Dendritic cell treated with granulocyte-macrophage colony-stimulating factor and Interleukin-4, amounts not matched to agents 40 ng/mL and 50 ng/mL, for 4 days (primary cell): ENCODE measurements at regions not wholly inside any gene's neighbourhood (a gene's known extent, or its start where the extent isn't known, plus 50 kb on each side); places are given as distances from the start of the nearest gene placed in this dataset.
"Not testable (repeated sequence)": the region's sequence is repeated elsewhere in the genome, so short reads cannot be mapped to it uniquely, and the experiment has no call there.

ENCODE experiments used
- H3K27ac Mint-ChIP-seq: one replicate; pipeline ENCODE4 v1.8.0; 2022; ENCODE audit warnings: mild to moderate bottlenecking, mixed read lengths
- H3K27me3 Mint-ChIP-seq: one replicate; pipeline ENCODE4 v1.8.0; 2022; ENCODE audit warnings: mild to moderate bottlenecking, mixed read lengths
- H3K36me3 Mint-ChIP-seq: one replicate; pipeline ENCODE4 v1.8.0; 2022; ENCODE audit warnings: low read depth, mixed read lengths
- H3K4me1 Mint-ChIP-seq: one replicate; pipeline ENCODE4 v1.8.0; 2022; ENCODE audit warnings: low read depth, mixed read lengths
- H3K4me3 Mint-ChIP-seq: one replicate; pipeline ENCODE4 v1.8.0; 2022; ENCODE audit warnings: mild to moderate bottlenecking, moderate library complexity, mixed read lengths
- H3K9me3 Mint-ChIP-seq: one replicate; pipeline ENCODE4 v1.8.0; 2022; ENCODE audit warnings: mixed read lengths
- intact Hi-C: fragments of 100-400 bp; cut with micrococcal nuclease; formaldehyde crosslinking; loops from one replicate; pipeline ENCODE4 v1.15.0; 2022

- intact Hi-C loops = no loop called here
Measured at GRCh38 chr3:145637105-145637504, 523.9 kb downstream of the PLOD2 start.

DNA sequence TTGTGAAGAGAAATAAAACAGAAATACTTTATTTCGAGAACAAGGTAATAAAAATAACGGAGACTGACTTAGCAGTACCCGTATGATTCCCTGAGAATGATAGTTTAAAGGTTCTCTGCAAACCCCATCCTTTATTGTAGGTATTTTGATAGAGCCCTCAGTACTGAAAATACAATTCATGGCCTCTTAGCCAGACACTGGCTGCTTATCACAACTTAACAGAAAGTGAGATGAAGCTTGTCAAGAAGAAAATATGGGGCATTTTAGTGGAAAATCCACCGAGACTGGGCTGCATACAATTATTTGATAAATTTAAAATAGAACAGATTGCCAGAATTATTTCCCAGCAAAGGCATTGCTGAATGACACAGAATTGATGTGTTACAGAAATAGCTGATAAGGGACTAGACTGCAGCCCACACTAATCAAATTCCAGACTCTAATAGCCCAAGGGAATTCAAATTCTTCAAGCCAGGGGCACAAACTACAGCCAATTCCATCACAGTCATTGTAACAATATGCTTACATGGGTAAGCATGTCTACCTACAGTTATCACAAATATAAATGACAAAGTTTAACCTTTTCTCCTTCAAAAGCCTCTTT lies 521.9 kb downstream of the PLOD2 start:
- Mint-ChIP-seq H3K4me1 (no peaks in the 10 kb centered on the region), H3K4me3 (no peak overlapping the region), H3K9me3 (peaks cover 32% of the 10 kb centered on the region), H3K27ac (no peak overlapping the region), H3K36me3 (no peaks in the 10 kb centered on the region), H3K27me3 (no peaks in the 10 kb centered on the region)
- intact Hi-C loops = no loop called here

More at GRCh38 chr3:145637105-145637504, 523.9 kb downstream of the PLOD2 start:
- Mint-ChIP-seq H3K4me1 (no peaks in the 10 kb centered on the region), H3K27ac (no peak overlapping the region), H3K27me3 (no peaks in the 10 kb centered on the region), H3K4me3 (no peak overlapping the region), H3K9me3 (peaks cover 47% of the 10 kb centered on the region), H3K36me3 (no peaks in the 10 kb centered on the region)

GRCh38 chr3:145639875-145640274 lies 521.1 kb downstream of the PLOD2 start:
- intact Hi-C loops = no loop called here
- no peaks in the 10 kb centered on the region for H3K27me3 Mint-ChIP-seq
- H3K4me3 Mint-ChIP-seq = no peak overlapping the region
- H3K36me3 Mint-ChIP-seq = no peaks in the 10 kb centered on the region
- H3K9me3 Mint-ChIP-seq = peaks cover 32% of the 10 kb centered on the region
- H3K27ac Mint-ChIP-seq = no peak overlapping the region
- H3K4me1 Mint-ChIP-seq = no peaks in the 10 kb centered on the region

DNA sequence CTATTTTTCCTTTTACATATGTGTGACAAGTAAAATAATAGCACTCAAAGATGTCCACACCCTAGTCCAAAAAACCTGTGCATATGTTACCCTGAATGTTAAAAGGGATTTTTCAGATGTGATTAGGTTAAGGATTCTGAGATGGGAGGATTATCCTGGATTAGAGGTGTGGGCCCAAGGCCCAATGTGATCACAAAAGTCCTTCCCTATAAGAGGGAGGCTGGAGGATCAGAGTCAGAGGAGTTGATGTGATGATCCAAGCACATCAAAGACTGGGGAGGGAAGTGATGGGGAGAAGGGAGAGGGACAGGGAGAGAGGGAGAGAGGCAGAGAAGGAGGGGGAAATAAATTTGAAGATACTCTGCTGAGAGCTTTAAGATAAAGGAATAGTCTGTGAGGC lies 512.6 kb downstream of the PLOD2 start:
- H3K27ac Mint-ChIP-seq = no peak overlapping the region
- H3K4me3 Mint-ChIP-seq = no peak overlapping the region
- H3K36me3 Mint-ChIP-seq = no peaks in the 10 kb centered on the region
- H3K9me3 Mint-ChIP-seq = no peaks in the 10 kb centered on the region
- H3K4me1 Mint-ChIP-seq = no peaks in the 10 kb centered on the region
- no peaks in the 10 kb centered on the region for H3K27me3 Mint-ChIP-seq
- intact Hi-C loops = no loop called here

- no peak overlapping the region for H3K4me3 Mint-ChIP-seq
Measured at GRCh38 chr3:145649368-145649887, 511.6 kb downstream of the PLOD2 start.

GRCh38 chr3:145650170-145650569 lies 510.8 kb downstream of the PLOD2 start:
- Mint-ChIP-seq H3K27me3 (no peaks in the 10 kb centered on the region), H3K36me3 (no peaks in the 10 kb centered on the region), H3K9me3 (peaks cover 2% of the 10 kb centered on the region), H3K4me1 (no peaks in the 10 kb centered on the region), H3K4me3 (no peak overlapping the region), H3K27ac (no peak overlapping the region)
- intact Hi-C loops = no loop called here

More at GRCh38 chr3:145649368-145649887, 511.6 kb downstream of the PLOD2 start:
- Mint-ChIP-seq H3K4me1 (no peaks in the 10 kb centered on the region), H3K27me3 (no peaks in the 10 kb centered on the region), H3K36me3 (no peaks in the 10 kb centered on the region), H3K9me3 (no peaks in the 10 kb centered on the region), H3K27ac (no peak overlapping the region)
- intact Hi-C loops = no loop called here

DNA sequence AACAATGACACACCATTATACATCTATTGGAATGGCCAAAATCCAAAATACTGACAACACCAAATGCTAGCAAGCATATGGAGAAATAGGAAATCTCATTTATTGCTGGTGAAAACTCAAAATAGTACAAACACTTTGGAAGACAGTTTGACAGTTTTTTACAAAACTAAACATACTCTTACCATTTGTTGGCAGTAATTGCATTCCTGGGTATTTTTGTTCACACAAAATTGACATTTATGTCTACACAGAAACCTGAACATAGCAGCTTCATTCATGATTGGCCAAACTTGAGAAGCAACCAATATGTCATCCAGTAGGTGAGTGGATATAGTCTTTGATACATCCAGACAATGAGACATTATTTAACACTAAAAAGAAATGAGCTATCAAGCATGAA lies 489.9 kb downstream of the PLOD2 start:
- Mint-ChIP-seq H3K36me3 (no peaks in the 10 kb centered on the region), H3K27me3 (no peaks in the 10 kb centered on the region), H3K9me3 (peaks cover 25% of the 10 kb centered on the region), H3K4me3 (no peak overlapping the region), H3K4me1 (no peaks in the 10 kb centered on the region), H3K27ac (no peak overlapping the region)
- intact Hi-C loops = no loop called here

DNA sequence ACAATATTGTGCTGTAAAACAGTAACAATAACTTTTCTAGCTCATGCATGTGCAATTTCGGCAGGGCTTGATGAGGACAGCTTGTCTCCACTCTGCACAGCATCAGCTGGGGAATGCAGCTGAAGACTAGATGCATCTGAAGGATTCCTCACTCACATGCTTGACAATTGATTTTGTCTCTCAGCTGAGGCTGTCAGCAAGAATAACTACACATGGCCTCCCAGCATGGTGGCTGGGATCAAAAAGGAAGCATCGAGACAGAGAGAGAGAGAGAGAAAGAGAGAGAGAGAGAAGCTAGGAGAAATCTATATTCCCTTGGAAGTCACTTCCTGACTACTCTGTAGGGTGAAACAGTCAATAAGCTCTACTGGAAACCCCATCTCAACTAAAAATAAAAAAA lies 487.1 kb downstream of the PLOD2 start:
- H3K36me3 Mint-ChIP-seq = no peaks in the 10 kb centered on the region
- H3K9me3 Mint-ChIP-seq = peaks cover 24% of the 10 kb centered on the region
- intact Hi-C loops = no loop called here
- no peak overlapping the region for H3K4me3 Mint-ChIP-seq
- no peak overlapping the region for H3K27ac Mint-ChIP-seq
- no peaks in the 10 kb centered on the region for H3K27me3 Mint-ChIP-seq
- H3K4me1 Mint-ChIP-seq = no peaks in the 10 kb centered on the region

GRCh38 chr3:145678401-145678800 lies 482.6 kb downstream of the PLOD2 start:
- H3K27me3 Mint-ChIP-seq = no peaks in the 10 kb centered on the region
- H3K27ac Mint-ChIP-seq = no peak overlapping the region
- H3K4me3 Mint-ChIP-seq = no peak overlapping the region
- no peaks in the 10 kb centered on the region for H3K36me3 Mint-ChIP-seq
- no peaks in the 10 kb centered on the region for H3K4me1 Mint-ChIP-seq
- intact Hi-C loops = no loop called here
- H3K9me3 Mint-ChIP-seq = peaks cover 8% of the 10 kb centered on the region

DNA sequence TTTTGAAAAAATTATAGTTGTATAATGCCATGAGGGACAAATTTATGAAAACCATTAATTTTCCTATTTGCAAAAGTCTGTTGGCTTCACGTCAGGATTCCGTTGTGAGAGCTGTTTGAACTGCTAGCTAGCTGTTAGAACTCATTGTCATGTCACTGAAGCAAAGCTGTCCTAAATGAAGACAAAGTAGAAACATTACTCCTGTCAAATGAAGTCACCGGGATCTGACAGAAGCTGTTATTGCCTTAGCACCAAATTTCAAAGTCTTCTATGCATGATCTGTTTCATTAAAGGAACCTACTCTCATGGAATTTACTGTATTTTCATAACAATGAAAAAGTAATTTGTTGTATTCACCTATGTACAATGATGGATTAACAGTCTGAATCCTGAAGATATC lies 479.8 kb downstream of the PLOD2 start:
- Mint-ChIP-seq H3K27ac (no peak overlapping the region), H3K4me3 (no peak overlapping the region), H3K9me3 (no peaks in the 10 kb centered on the region), H3K27me3 (no peaks in the 10 kb centered on the region), H3K4me1 (no peaks in the 10 kb centered on the region), H3K36me3 (no peaks in the 10 kb centered on the region)
- intact Hi-C loops = no loop called here

DNA sequence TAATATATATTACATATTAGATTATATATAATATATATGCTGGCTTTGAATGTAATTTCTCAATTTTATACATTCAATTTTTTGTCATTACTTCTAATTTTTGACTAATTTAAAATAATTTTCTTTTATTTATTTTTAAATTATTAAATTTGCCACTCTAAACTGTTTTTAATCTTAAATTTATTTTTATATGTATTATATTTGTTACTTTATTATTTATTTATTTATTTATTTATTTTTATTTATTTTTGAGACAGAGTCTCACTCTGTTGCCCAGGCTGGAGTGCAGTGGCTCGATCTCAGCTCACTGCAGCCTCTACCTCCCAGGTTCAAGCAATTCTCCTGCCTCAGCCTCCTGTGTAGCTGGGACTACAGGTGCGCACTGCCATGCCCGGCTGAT lies 473.0 kb downstream of the PLOD2 start:
- H3K4me3 Mint-ChIP-seq = not testable (repeated sequence)

GRCh38 chr3:145692751-145693150 lies 468.2 kb downstream of the PLOD2 start:
- no peak overlapping the region for H3K27ac Mint-ChIP-seq
- no peaks in the 10 kb centered on the region for H3K4me1 Mint-ChIP-seq
- no peak overlapping the region for H3K4me3 Mint-ChIP-seq
- peaks cover 6% of the 10 kb centered on the region for H3K9me3 Mint-ChIP-seq
- H3K27me3 Mint-ChIP-seq = no peaks in the 10 kb centered on the region
- H3K36me3 Mint-ChIP-seq = no peaks in the 10 kb centered on the region
- intact Hi-C loops = no loop called here

More for the DNA sequence above, 473.0 kb downstream of the PLOD2 start:
- H3K36me3 Mint-ChIP-seq, H3K4me1 Mint-ChIP-seq, H3K27ac Mint-ChIP-seq, H3K27me3 Mint-ChIP-seq, intact Hi-C loops: not testable (repeated sequence)
- peaks cover 15% of the 10 kb centered on the region for H3K9me3 Mint-ChIP-seq

GRCh38 chr3:145696011-145696410 lies 465.0 kb downstream of the PLOD2 start:
- Mint-ChIP-seq H3K4me1 (no peaks in the 10 kb centered on the region), H3K27me3 (no peaks in the 10 kb centered on the region), H3K4me3 (no peak overlapping the region), H3K9me3 (peaks cover 5% of the 10 kb centered on the region), H3K36me3 (no peaks in the 10 kb centered on the region), H3K27ac (no peak overlapping the region)
- intact Hi-C loops = no loop called here

- Mint-ChIP-seq H3K27me3 (no peaks in the 10 kb centered on the region), H3K9me3 (no peaks in the 10 kb centered on the region), H3K27ac (no peak overlapping the region), H3K4me1 (no peaks in the 10 kb centered on the region), H3K4me3 (no peak overlapping the region), H3K36me3 (no peaks in the 10 kb centered on the region)
- intact Hi-C loops = no loop called here
Measured at GRCh38 chr3:145698250-145698649, 462.7 kb downstream of the PLOD2 start.

GRCh38 chr3:145698749-145699148 lies 462.2 kb downstream of the PLOD2 start:
- H3K36me3 Mint-ChIP-seq = no peaks in the 10 kb centered on the region
- intact Hi-C loops = no loop called here
- no peak overlapping the region for H3K4me3 Mint-ChIP-seq
- no peak overlapping the region for H3K27ac Mint-ChIP-seq
- no peaks in the 10 kb centered on the region for H3K27me3 Mint-ChIP-seq
- H3K4me1 Mint-ChIP-seq = no peaks in the 10 kb centered on the region
- no peaks in the 10 kb centered on the region for H3K9me3 Mint-ChIP-seq
